HepG2 (cell line): ENCODE measurements at regions not wholly inside any gene's neighbourhood (a gene's known extent, or its start where the extent isn't known, plus 50 kb on each side); places are given as distances from the start of the nearest gene placed in this dataset.
"Not testable (repeated sequence)": the region's sequence is repeated elsewhere in the genome, so short reads cannot be mapped to it uniquely, and the experiment has no call there.

Source experiments
- ATAC-seq: fragments of 200-7000 bp; cut with Tn5 transposase; 3 replicates; pipeline ENCODE4 v1.9.1; 2020; ENCODE audit warnings: mild to moderate bottlenecking, moderate library complexity
- BruUV-seq: library from RNA; stranded (reverse); fragments of 400-500 nt; replicated peaks from 2 replicates; lab custom pipeline; 2021; lab: Mats Ljungman, UMichigan
- CTCF ChIA-PET: fragments of 300-600 bp; formaldehyde crosslinking; extraction: SDS; loops from one replicate; lab custom pipeline; 2021; ENCODE audit warnings: low total read pairs, inconsistent platforms, low intra/inter-chr PET ratio; lab: Yijun Ruan, JAX
- POLR2A ChIA-PET: fragments of 350-600 bp; sonication (Branson Sonifier 250); formaldehyde crosslinking; loops from one replicate; lab custom pipeline; 2020; ENCODE audit warnings: antibody characterized with exemption, inconsistent platforms; lab: Yijun Ruan, JAX
- DNase-seq: peaks from one replicate; pipeline ENCODE4 v3.0.0-alpha.2; 2015; ENCODE audit warnings: low spot score
- FAIRE-seq: peaks from 3 replicates; lab custom pipeline; 2011; peaks lifted over from hg19 to GRCh38; lab: Jason Lieb, UNC
- H2AFZ ChIP-seq: one replicate; pipeline ENCODE4 v1.6.1; 2011; ENCODE audit warnings: low read length, inconsistent platforms
- H3K27ac ChIP-seq: fragments of 300-600 bp; 3 replicates; pipeline ENCODE4 v1.8.0; 2011; ENCODE audit warnings: mixed run types, mild to moderate bottlenecking, mixed read lengths, low read length, inconsistent platforms; ENCODE audit not compliant: insufficient read depth; ENCODE audit errors: extremely low read length
- H3K27me3 ChIP-seq, 2 experiments: fragments of 200-600 bp in 1 of 2; 2 replicates in 1 of 2; 3 replicates in 1 of 2; pipeline versions ENCODE4 v1.6.0 to v1.8.0; 2011; ENCODE audit warnings: low read length in 2 of 2, mild to moderate bottlenecking in 2 of 2, moderate library complexity in 2 of 2, inconsistent platforms in 1 of 2; ENCODE audit not compliant: insufficient read depth in 2 of 2, control insufficient read depth in 1 of 2
- H3K36me3 ChIP-seq, 2 experiments: fragments of 200-600 bp in 1 of 2; replicated peaks in 1 of 2; 2 replicates in 1 of 2; 3 replicates in 1 of 2; pipeline versions ENCODE4 v1.5.1 to v1.8.0; 2011; ENCODE audit warnings: low read length in 2 of 2, inconsistent platforms in 1 of 2; ENCODE audit not compliant: insufficient read depth in 2 of 2, control insufficient read depth in 1 of 2
- H3K4me1 ChIP-seq: 2 replicates; pipeline ENCODE4 v1.5.1; 2012; ENCODE audit warnings: low read length, inconsistent platforms; ENCODE audit not compliant: insufficient read depth
- H3K4me2 ChIP-seq: 2 replicates; pipeline ENCODE4 v1.6.0; 2011; ENCODE audit warnings: low read depth, low read length, inconsistent platforms
- H3K4me3 ChIP-seq, 3 experiments: fragments of 200-600 bp in 1 of 3; sonication (generic), shearing (Covaris generic) in 1 of 3; replicated peaks in 1 of 3; 2 replicates each; pipeline ENCODE4 v1.5.1; 2011 to 2016; ENCODE audit warnings: low read length in 3 of 3, inconsistent platforms in 2 of 3, low read depth in 2 of 3, mild to moderate bottlenecking in 2 of 3, control low read depth in 1 of 3, mixed read lengths in 1 of 3; ENCODE audit not compliant: insufficient read depth in 1 of 3
- H3K79me2 ChIP-seq: one replicate; pipeline ENCODE4 v1.6.1; 2011; ENCODE audit warnings: low read length, inconsistent platforms; ENCODE audit not compliant: insufficient read depth
- H3K9ac ChIP-seq: 2 replicates; pipeline ENCODE4 v1.6.0; 2011; ENCODE audit warnings: mild to moderate bottlenecking, low read depth, low read length, inconsistent platforms; ENCODE audit not compliant: insufficient read depth
- H3K9me3 ChIP-seq: 2 replicates; pipeline ENCODE4 v1.5.1; 2012; ENCODE audit warnings: mild to moderate bottlenecking, low read length
- H4K20me1 ChIP-seq: 2 replicates; pipeline ENCODE4 v1.6.0; 2011; ENCODE audit warnings: inconsistent platforms, mild to moderate bottlenecking, low read length, moderate library complexity; ENCODE audit not compliant: insufficient read depth
- KMT2B ChIP-seq: IDR thresholded peaks from 2 replicates; pipeline ENCODE4 v1.6.1; 2016; ENCODE audit warnings: missing genetic modification reagents, missing compliant biosample characterization
- LRRFIP1 ChIP-seq: sonication (generic); formaldehyde crosslinking; conservative IDR thresholded peaks from 2 replicates; pipeline ENCODE4 v1.4.0; 2020; ENCODE audit warnings: missing genetic modification reagents
- MIER3 ChIP-seq: IDR thresholded peaks from 2 replicates; pipeline ENCODE4 v1.6.1; 2016; ENCODE audit warnings: missing compliant biosample characterization, borderline replicate concordance
- MTF2 ChIP-seq: sonication (generic); formaldehyde crosslinking; IDR thresholded peaks from 2 replicates; pipeline ENCODE4 v1.5.0; 2020; ENCODE audit warnings: missing genetic modification reagents, borderline replicate concordance
- PCBP2 ChIP-seq: fragments of 200-400 bp; formaldehyde crosslinking; optimal IDR thresholded peaks from 2 replicates; pipeline ENCODE3; 2018; ENCODE audit warnings: low read length, low read depth; ENCODE audit not compliant: poor library complexity, severe bottlenecking
- WIZ ChIP-seq: sonication (generic); formaldehyde crosslinking; IDR thresholded peaks from 2 replicates; pipeline ENCODE4 v1.5.1; 2020; ENCODE audit warnings: mild to moderate bottlenecking, missing genetic modification reagents
- ZFP36 ChIP-seq: fragments of 150-350 bp; IDR thresholded peaks from 2 replicates; pipeline ENCODE4 v1.6.1; 2018; ENCODE audit warnings: borderline replicate concordance, low read length, low read depth; ENCODE audit not compliant: partially characterized antibody
- ZNF484 ChIP-seq: sonication (generic); formaldehyde crosslinking; IDR thresholded peaks from 2 replicates; pipeline ENCODE4 v1.5.1; 2020; ENCODE audit warnings: mild to moderate bottlenecking, low read depth, missing genetic modification reagents, borderline replicate concordance
- WGBS: methylation state at CpG from one replicate; pipeline ENCODE4 v1.1.6; 2017; ENCODE audit warnings: low lambda C conversion rate; 5-methylcytosine and 5-hydroxymethylcytosine counted together
- in situ Hi-C: cut with HindIII; loops from 2 replicates; pipeline ENCODE4 v1.10.0; 2017; ENCODE audit warnings: low pct_unique_long_range_greater_than_20kb; ENCODE audit not compliant: extremely low pct_ligation_motif_present
- intact Hi-C: fragments of 100-400 bp; cut with micrococcal nuclease; formaldehyde crosslinking; loops from one replicate; pipeline ENCODE4 v1.10.0; 2022; ENCODE audit not compliant: unreplicated experiment
- TF ChIP-seq, protein P1 (sequence below): sonication (generic); formaldehyde crosslinking; IDR thresholded peaks from 2 replicates; pipeline ENCODE4 v1.4.0; 2020; ENCODE audit warnings: missing genetic modification reagents, borderline replicate concordance

DNA sequence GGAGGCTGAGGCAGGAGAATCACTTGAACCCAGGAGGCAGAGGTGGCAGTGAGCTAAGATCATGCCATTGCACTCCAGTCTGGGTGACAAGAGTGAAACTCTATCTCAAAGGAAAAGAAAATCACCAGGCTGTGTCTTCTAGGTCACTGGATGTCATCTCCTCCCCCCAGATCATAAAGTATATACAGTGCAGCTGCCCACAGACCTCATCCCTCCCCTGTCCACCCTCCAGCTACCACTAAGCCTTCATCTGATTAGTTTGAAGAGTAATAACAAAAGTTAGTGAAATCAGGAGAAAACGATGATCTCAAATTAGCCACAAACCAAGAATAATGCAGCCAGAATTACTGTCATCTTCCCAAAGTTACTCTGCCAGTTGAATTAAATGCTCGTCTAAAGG lies 117.2 kb downstream of the ZNF22 start:
- H3K4me2 ChIP-seq, in situ Hi-C loops, intact Hi-C loops, ATAC-seq, H2AFZ ChIP-seq, DNase-seq, H4K20me1 ChIP-seq, H3K9ac ChIP-seq, H3K4me3 ChIP-seq, H3K27me3 ChIP-seq, H3K27ac ChIP-seq, POLR2A ChIA-PET, H3K36me3 ChIP-seq, BruUV-seq, CTCF ChIA-PET, H3K4me1 ChIP-seq, FAIRE-seq, H3K9me3 ChIP-seq, H3K79me2 ChIP-seq: not testable (repeated sequence)
- 0% methylated on average over 2 of the region's 2 CpGs for WGBS

DNA sequence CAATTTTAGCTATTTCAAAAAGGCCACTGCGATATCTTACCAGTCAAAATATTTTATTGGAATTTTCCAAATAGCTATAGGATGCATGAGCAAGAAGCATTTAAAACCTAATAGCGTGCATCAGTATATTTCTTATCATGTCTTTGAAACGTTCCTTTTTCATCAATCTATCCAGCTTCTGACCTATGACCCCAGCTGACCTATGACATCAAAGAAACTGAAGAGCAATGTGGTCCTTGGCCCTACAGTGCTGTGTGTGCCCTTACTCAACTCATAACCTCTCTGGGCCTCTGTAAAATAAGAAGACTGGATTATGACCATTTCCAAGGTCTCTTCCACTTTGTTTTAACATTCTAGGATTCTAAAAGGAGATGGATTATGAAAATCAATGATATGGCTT lies 118.2 kb downstream of the ZNF22 start:
- WGBS, result 0% methylated on average over 3 of the region's 3 CpGs
- ChIA-PET POLR2A (no interaction called here), CTCF (no interaction called here)
- Histone ChIP-seq H4K20me1 (no peaks in the 10 kb centered on the region), H3K4me3 (no peak overlapping the region), H3K4me2 (no peak overlapping the region), H3K27me3 (no peaks in the 10 kb centered on the region; a peak in 1 of 5 replicates), H3K27ac (no peak overlapping the region), H3K9ac (no peak overlapping the region), H2AFZ (no peak overlapping the region), H3K79me2 (no peaks in the 10 kb centered on the region), H3K36me3 (no peaks in the 10 kb centered on the region), H3K9me3 (no peaks in the 10 kb centered on the region), H3K4me1 (no peaks in the 10 kb centered on the region)
- in situ Hi-C loops, result no loop called here
- BruUV-seq, result no TSS peak
- TF ChIP-seq, protein P1, sequence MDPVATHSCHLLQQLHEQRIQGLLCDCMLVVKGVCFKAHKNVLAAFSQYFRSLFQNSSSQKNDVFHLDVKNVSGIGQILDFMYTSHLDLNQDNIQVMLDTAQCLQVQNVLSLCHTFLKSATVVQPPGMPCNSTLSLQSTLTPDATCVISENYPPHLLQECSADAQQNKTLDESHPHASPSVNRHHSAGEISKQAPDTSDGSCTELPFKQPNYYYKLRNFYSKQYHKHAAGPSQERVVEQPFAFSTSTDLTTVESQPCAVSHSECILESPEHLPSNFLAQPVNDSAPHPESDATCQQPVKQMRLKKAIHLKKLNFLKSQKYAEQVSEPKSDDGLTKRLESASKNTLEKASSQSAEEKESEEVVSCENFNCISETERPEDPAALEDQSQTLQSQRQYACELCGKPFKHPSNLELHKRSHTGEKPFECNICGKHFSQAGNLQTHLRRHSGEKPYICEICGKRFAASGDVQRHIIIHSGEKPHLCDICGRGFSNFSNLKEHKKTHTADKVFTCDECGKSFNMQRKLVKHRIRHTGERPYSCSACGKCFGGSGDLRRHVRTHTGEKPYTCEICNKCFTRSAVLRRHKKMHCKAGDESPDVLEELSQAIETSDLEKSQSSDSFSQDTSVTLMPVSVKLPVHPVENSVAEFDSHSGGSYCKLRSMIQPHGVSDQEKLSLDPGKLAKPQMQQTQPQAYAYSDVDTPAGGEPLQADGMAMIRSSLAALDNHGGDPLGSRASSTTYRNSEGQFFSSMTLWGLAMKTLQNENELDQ (CRISPR knock-in tag), result no peak
- no peak for TF ChIP-seq PCBP2
- TF ChIP-seq WIZ (CRISPR knock-in tag), result no peak
- no peak for TF ChIP-seq LRRFIP1 (CRISPR knock-in tag)
- no peak for TF ChIP-seq MIER3
- no peak for TF ChIP-seq ZNF484 (CRISPR knock-in tag)
- TF ChIP-seq ZFP36, result no peak
- no peak for TF ChIP-seq MTF2 (CRISPR knock-in tag)
- TF ChIP-seq KMT2B (CRISPR knock-in tag), result no peak
- FAIRE-seq (no peak), DNase-seq (no peak), ATAC-seq (no peak)
- intact Hi-C loops, result no loop called here
